GM12864 (cell line): ENCODE measurements at regions not wholly inside any gene's neighbourhood (a gene's known extent, or its start where the extent isn't known, plus 50 kb on each side); places are given as distances from the start of the nearest gene placed in this dataset.
"Not testable (repeated sequence)": the region's sequence is repeated elsewhere in the genome, so short reads cannot be mapped to it uniquely, and the experiment has no call there.

Experiments used
- DNase-seq: peaks from one replicate; pipeline ENCODE4 v3.0.0-alpha.2; 2011; ENCODE audit warnings: low read depth
- H3K4me3 ChIP-seq: 2 replicates; pipeline ENCODE4 v1.5.1; 2011; ENCODE audit warnings: mild to moderate bottlenecking, low read depth, low read length, control low read depth
- CTCF ChIP-seq: IDR thresholded peaks from 2 replicates; pipeline ENCODE4 v1.5.1; 2011; ENCODE audit warnings: low read depth, mild to moderate bottlenecking, moderate library complexity, low read length, control low read depth, inconsistent platforms; ENCODE audit errors: missing control alignments

DNA sequence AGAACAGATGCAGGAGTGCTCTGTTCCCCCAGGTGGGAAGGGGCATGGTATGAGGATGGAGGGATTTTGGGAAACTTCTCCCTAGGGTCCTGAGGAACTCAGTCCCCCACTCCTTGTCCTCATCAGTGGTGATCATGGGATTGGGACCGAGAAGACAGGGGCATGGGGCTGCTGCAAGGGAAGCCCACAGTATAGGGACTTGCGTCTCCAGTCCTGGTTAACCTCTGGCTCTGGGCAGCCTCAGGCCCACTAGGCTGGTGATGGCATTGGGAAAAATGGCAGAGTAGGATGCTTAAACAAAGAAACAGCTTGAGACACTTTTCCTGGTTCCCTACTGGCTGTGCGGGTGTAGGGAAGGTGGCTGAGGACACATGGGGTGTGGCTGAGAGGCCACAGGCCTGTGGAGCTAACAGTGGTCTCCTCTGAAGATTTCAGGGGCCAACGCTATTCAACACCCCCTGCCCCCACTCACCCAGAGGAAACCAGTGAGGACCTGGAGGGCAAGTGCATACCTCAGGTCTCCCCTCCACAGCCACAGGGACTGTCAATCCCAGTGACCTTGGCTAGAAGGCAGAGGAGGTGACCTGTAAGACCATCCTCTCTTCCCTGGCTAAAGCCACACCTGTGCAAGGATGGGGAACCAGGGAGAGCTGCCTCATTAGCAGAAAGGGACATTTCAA lies 261.3 kb downstream of the CCSER2 start:
- no peak for TF ChIP-seq CTCF
- H3K4me3 ChIP-seq, result no peak overlapping the region
- DNase-seq, result no peak

DNA sequence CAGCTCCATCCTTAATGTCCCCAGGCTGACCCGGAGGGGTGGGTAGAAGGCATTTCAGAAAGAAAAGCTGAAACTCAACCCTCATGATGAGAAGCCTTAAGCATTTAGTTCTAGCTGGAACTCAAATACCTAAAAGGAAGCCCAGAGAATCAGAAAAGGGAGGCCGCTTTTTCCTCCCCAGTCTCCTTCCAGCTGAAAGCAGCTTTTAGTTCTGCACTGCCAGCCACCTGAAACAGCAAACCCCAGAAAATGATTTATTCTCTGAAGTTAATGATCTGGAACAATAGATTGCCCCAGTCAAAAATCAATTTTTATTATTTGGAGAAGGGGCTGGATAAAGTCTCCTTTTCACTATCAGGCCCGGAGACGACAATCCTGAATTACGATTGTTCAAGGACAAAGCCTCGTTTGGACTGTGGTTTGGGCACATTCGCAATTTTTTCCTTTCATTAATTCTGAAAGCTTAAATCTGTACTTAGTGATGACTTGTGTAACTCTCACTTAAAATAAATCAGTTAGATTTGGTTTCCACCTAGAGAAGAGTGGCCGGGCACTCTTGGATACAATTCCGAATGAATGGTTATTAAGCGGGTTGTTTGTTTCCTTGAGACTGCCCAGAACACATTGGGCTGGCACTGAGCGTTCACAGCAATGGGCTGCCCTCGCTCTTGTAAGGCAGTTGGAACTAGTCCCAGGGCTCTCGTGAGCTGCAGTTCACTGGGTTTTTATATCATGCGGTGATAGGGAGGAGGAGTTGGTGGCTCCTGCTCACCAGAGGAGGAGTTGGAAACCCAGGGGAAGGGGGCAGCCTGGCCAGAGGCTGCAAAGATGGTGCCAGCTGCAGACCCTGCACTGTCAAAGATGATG lies 262.2 kb downstream of the CCSER2 start:
- DNase-seq, result no peak
- TF ChIP-seq CTCF, result no peak

DNA sequence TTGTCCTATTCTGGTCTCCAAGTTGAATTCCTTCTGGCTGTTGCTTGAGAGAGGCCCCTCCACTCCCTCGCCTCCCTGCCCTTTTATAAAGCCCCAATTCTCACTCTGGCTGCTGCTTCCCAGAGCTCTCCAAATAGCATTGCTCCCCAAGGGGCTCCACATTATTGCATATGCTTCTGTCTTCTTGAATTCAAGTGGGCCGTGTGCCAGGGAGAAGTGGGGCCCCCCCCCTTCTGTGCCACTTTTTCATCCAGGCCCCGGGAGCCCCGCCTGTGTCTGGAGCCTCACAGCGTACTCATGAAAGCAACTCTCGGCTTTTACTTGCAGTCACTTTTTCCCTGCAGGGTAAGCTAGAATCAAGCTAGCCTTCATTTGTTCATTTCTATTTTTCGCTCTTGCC lies 265.1 kb downstream of the CCSER2 start:
- TF ChIP-seq CTCF, result no peak
- DNase-seq, result no peak
- no peak overlapping the region for H3K4me3 ChIP-seq

More for the DNA sequence above, 262.2 kb downstream of the CCSER2 start:
- no peak overlapping the region for H3K4me3 ChIP-seq

DNA sequence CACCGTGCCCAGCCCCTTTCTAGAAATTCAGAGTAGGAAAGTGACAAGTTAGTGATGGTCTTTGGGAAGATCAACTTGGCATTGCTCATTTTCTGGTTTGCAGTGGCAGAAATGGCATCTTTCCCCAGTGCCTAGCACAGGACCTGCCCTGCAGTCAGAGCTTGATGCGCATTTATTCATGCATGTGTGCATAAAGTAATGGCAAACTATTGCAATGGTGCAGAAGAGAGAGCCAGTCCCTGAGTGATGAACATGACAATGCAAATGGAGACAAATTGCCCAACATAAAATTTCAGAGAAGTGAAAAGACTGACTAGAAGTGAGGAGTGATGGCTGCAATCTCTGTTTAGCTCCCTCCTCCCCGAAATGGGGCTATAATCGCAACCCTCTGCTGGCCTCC lies 268.2 kb downstream of the CCSER2 start:
- H3K4me3 ChIP-seq, result no peak overlapping the region
- no peak for DNase-seq
- TF ChIP-seq CTCF, result no peak

GRCh38 chr10:84599254-84599653 lies 270.9 kb downstream of the CCSER2 start:
- H3K4me3 ChIP-seq, result no peak overlapping the region
- TF ChIP-seq CTCF, result no peak
- no peak for DNase-seq

DNA sequence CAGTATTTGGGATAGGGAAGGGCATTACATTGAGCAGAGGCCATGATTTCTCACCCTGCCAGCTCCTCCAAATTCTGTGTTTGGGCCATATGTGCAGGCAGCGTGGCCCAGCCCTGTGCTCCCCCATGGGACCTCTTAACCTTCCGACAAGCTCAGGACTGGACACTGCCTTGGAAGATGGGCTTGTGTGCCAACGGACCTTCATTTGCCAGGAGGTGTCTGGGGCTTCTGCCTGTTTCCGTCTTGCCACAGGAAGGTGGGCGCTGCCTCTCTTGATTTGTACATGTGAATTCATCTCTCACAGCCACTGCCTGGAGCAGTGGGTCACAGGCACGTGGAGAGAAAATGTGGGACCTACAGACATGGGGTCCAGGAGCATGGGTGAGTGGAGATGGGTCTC lies 272.6 kb downstream of the CCSER2 start:
- DNase-seq, result no peak
- TF ChIP-seq CTCF, result no peak

DNA sequence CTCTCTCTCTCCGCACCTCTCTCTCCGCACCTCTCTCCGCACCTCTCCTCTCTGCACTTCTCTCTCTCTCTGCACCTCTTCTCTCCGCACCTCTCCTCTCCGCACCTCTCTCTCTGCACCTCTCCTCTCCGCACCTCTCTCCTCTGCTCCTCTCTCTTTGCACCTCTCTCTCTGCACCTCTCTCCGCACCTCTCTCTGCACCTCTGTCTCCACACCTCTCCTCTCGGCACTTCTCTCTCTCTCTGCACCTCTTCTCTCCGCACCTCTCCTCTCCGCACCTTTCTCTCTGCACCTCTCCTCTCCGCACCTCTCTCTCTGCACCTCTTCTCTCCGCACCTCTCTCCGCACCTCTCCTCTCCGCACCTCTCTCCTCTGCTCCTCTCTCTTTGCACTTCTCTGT lies 274.2 kb downstream of the CCSER2 start:
- not testable (repeated sequence) for DNase-seq, H3K4me3 ChIP-seq

More for the DNA sequence above, 272.6 kb downstream of the CCSER2 start:
- H3K4me3 ChIP-seq, result no peak overlapping the region
